T-helper 1 cell treated with Interleukin-12 subunit alpha and Interleukin-12 subunit beta and Interleukin-4 antibody, amounts not matched to agents 30 ng/mL and 1 ng/mL, for 36 hours (primary cell): ENCODE measurements at regions not wholly inside any gene's neighbourhood (a gene's known extent, or its start where the extent isn't known, plus 50 kb on each side); places are given as distances from the start of the nearest gene placed in this dataset.
"Not testable (repeated sequence)": the region's sequence is repeated elsewhere in the genome, so short reads cannot be mapped to it uniquely, and the experiment has no call there.

Experiments used
- intact Hi-C: fragments of 100-400 bp; cut with micrococcal nuclease; formaldehyde crosslinking; loops from one replicate; pipeline ENCODE4 v1.15.1; 2024

- intact Hi-C loops: no loop called here
These were observed 173.4 kb downstream of the TMEM200C start for GRCh38 chr18:5721924-5722323.

GRCh38 chr18:5720132-5720531, 175.2 kb downstream of the TMEM200C start:
- intact Hi-C loops: no loop called here

- intact Hi-C loops: no loop called here
These were observed 173.5 kb upstream of the EPB41L3 start for GRCh38 chr18:5717256-5717655.

DNA sequence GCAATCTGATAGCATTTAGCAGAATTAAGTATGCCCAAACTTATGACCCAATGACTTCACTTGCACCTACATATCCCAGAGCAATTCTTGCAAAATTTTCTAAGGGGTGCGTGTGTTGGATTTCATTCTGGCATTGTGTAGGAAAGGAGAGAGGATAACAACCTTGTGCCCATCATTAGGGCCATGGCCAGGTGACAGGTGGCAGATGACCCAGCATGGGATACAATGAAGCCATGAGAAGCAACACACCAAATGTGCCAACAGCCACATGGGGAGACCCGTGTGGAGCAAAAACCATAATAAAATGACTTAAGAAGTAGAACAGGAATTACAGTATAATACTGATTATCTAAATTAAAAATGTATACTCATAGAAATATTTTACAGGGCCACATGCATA, 166.9 kb upstream of the EPB41L3 start:
- intact Hi-C loops: no loop called here

GRCh38 chr18:5710235-5710634, 166.4 kb upstream of the EPB41L3 start:
- intact Hi-C loops: no loop called here

- intact Hi-C loops: no loop called here
These were observed 165.8 kb upstream of the EPB41L3 start for GRCh38 chr18:5709476-5710095.

GRCh38 chr18:5707586-5707985, 163.8 kb upstream of the EPB41L3 start:
- intact Hi-C loops: no loop called here

DNA sequence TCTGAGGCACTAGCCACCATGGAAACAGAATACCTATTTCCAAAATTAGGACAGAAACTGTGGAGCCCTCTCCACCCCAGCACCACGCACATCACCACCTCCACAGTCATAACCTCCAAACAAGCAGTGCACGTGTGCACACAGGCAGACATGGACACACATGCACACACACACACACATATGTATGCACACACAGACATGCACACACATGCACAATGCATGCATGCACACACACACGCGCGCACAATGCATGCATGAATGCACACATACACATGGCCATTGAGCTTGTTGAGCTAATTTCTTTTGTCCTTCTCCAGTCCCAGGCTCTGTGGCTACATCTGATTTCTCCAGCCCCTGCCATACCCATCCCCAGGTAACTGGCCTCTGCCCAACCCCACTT, 161.6 kb upstream of the EPB41L3 start:
- intact Hi-C loops: no loop called here

DNA sequence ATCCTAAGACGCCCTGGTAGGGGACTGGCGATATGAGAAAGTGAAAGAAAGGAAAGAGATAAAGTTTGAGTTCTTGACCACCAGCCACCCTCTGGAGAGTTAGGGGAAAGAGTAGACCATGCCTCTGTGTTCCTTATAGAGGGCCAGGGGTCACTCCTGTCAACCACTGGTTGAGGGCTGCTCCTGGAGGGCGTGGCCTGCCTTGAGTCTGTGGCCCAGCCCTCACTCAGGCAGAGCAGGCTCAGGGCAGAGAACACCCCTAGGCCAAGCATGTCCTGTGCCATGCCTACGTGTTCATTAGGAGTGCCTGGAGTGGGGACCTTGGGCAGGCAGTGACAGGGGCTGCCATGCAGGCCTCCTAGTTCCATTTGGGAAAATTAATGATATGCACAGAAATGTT, 161.1 kb upstream of the EPB41L3 start:
- intact Hi-C loops: no loop called here

- intact Hi-C loops: not testable (repeated sequence)
These were observed 158.2 kb upstream of the EPB41L3 start for GRCh38 chr18:5702016-5702415.

DNA sequence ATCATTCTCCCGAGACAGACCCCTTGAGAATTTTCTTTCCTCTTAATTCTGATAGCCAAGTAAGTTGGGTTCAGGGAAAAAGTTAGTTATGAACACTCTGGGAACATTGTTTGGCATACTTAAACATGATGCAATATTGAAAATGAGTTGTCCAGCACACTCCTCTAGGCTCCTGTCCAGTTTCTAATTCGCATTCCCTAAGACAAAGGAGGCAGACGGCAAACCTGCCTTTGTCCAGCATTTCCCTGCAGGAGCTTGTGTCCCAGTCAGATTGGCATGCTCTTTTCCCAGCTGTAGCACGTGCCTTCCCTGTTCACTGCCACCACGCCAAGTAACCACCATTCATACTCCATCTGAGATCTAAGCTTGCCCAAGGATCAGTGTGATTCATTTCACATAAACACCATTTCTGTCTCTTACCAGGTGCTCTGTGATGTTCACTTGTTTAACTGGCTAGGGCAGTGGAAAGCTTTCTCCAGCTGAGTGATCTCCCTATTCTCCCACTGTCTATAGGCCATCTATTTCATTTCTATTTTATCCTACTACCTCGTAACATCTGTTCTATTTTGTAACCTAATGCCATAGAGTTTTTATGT, 150.0 kb upstream of the EPB41L3 start:
- intact Hi-C loops: no loop called here

DNA sequence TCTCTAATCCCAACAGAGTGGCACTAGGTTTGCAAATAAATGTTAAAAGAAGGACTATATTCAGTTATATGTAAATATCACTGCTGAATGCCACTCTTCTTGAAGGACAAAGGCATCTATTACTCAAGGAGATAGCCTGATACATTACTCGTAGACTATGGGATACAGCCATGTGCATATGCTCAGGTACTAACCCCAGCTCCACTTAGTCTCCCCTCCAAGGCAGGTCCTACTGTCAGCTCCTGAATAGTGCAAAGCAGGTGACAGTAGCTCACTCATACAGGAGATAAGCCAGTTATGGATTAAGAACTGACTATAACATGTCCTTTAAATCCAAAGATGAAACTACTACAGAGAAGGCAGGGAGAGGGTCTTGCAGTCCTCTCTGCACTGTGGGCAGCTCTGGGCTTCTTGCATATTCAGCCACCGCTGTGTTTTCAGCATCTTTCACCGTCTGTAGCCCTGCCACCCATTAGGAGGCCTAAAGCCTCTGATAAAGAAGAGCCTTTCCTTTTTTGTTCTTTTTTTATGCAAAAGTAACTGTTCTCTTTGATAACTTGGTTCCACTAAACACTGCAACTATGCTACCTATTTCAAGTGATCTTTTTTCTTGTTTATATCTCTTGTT, 135.1 kb upstream of the EPB41L3 start:
- intact Hi-C loops: no loop called here

GRCh38 chr18:5678278-5678677, 134.5 kb upstream of the EPB41L3 start:
- intact Hi-C loops: no loop called here

GRCh38 chr18:5673616-5674015, 129.8 kb upstream of the EPB41L3 start:
- intact Hi-C loops: no loop called here

DNA sequence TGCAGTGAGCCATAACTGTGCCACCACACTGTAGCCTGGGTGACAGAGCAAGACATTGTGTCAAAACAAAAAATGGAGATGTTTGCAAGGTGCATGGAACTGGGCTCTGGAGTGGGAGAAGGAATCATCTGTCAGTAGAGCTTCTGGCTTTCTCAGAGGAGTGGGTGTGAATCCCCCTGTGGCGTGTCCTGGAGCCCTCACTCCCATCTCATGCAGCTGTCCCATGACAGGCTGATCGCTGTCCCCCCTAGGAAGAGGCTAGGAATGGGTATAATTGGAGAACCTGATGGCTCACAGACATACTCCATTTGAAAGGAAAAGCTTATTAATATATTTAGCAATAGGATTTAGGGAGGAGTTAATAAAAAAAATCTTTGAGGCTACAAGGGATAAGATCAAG, 125.8 kb upstream of the EPB41L3 start:
- intact Hi-C loops: no loop called here

DNA sequence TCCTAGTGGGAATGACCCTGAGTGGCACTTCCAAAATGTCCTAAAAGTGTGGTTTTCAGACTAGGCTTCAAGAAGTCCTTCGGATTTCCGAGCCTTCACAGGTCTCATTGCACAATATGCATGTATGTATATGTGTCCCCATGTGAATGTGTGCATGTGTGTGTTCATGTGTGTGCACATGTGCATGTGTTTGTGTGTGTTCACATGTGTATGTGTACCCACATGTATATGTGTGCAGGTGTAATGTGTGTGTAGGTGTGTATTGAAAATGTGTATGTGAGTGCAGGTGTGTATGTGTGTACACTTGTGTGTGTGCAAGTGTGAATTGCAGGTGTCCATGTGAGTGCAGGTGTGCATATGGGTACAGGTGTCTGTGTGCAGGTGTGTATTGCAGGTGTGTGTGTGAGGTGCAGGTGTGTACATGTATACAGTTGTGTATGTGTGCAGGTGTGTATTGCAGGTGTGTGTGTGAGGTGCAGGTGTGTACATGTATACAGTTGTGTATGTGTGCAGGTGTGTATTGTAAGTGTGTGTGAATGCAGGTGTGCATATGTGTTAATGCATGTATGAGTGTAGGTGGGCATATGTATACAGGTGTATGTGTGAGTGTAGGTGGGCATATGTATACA, 124.4 kb upstream of the EPB41L3 start:
- intact Hi-C loops: no loop called here

DNA sequence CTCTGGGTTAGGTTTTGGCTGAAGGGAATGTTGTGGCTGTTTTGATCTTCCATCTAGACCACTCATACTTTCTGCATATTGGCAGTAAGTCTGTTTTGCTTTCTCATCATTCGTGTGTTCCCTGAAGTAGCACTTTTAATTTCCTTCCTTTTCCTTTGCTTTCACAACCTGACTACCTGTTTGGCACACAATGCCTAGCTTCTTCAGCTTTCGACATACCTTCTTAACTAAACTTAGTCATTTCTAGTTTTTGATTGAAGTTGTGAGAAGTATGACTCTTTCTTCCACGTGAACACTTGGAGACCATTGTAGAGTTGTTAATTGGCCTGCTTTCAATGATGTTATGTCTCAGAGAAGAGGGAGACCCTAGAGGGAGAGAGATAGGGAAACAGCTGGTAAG, 123.6 kb upstream of the EPB41L3 start:
- intact Hi-C loops: no loop called here

DNA sequence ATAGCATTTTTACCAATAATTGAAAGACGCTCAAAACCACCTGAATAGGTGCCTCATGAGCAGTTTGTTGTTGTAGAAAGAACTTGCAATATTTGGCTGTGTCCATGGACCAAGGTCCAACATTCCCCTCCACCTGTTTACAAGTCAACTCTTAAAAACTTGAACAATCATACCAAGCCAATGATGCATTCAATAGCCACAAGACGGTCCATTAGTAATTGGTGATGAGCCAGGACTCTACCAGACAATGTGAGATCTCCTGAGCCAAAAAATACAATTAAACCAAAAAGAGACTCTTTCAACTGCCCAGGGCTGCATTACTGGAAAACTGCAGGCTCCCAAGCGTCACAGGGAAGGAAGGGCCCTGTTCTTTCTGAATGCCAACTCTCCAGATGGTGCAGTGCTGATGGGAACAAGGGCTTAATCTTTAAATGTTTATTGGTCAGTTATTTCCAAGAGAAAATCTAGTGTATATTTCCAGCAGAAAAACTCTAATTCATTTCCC, 118.8 kb upstream of the EPB41L3 start:
- intact Hi-C loops: no loop called here

GRCh38 chr18:5661179-5661578, 117.4 kb upstream of the EPB41L3 start:
- intact Hi-C loops: no loop called here

- intact Hi-C loops: no loop called here
These were observed 110.0 kb upstream of the EPB41L3 start for GRCh38 chr18:5653802-5654201.

GRCh38 chr18:5651736-5652135, 107.9 kb upstream of the EPB41L3 start:
- intact Hi-C loops: no loop called here

DNA sequence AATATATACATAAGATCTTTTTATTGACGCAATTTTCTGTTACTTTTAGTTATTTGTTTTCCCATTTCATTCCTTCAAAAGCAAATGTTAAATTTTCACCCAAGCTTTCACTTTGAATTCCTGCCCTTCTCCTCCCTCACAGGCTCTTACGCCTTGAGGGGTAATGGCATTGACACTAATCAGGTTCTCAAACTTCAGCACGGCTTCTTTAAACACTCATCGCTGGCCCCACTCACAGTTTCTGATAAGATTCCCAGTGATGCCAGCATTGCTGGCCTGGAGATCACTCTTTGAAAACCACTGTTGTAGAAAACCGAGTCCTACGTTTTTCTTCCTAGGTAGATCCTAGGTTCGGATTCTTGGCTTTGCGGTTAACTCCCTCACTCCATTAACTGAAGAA, 105.6 kb upstream of the EPB41L3 start:
- intact Hi-C loops: no loop called here
